Epithelial cell of esophagus (primary cell): ENCODE measurements at regions not wholly inside any gene's neighbourhood (a gene's known extent, or its start where the extent isn't known, plus 50 kb on each side); places are given as distances from the start of the nearest gene placed in this dataset.
A peak's percentile ranks its signal among the peaks of the same experiment; 100 is the strongest.

Experiments
- DNase-seq: peaks from one replicate; pipeline ENCODE4 v3.0.0; 2010; ENCODE audit warnings: low read depth
- H3K4me3 ChIP-seq: 2 replicates; pipeline ENCODE4 v1.5.1; 2011; ENCODE audit warnings: mild to moderate bottlenecking, low read length, control low read depth
- CTCF ChIP-seq: IDR thresholded peaks from 2 replicates; pipeline ENCODE4 v1.5.1; 2011; ENCODE audit warnings: low read depth, mild to moderate bottlenecking, low read length, control low read depth, inconsistent platforms; ENCODE audit not compliant: insufficient read depth; ENCODE audit errors: missing control alignments

DNA sequence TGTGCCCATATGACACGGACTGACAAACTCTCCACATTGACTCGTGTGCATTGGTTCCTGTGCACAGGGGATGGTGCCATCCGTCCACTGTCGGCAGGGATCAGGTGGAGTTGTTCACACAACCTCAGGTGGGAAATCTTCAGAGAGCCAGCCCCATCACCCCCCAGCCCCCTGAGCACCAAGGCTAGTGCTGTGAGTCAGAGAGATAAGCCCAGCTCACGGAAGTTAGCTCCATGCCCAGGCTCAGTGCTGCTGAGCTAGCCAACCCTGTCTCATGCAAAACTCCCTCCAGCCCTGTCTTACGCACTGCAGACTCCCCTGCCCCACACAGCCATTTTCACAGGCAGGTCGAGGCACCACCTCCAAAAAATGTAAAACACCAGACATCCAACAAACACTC, 139.0 kb upstream of the NGF start:
- DNase-seq = no peak
- no peak for TF ChIP-seq CTCF
- H3K4me3 ChIP-seq = no peak overlapping the region

- no peak overlapping the region for H3K4me3 ChIP-seq
- no peak for TF ChIP-seq CTCF
- no peak for DNase-seq
Observed at GRCh38 chr1:115476616-115477015, 138.6 kb upstream of the NGF start.

DNA sequence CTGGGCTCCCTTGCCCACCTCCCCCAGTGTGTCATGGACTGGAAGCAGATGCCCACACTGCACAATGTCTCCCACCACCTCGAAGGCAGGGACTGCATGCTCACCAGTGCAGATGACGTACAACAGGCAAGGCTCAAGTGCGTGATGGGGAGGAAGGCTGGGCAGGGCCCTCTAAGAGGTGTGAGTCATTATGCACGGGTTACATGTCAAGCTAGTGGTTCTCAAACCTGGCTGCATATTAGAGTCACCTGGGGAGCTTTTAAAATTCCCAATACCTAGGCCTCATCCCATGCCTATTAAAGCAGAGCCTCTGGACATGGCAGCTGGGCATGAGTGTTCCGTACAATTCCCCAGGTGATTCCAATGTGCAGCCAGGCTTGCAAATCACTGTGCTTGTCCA, 137.9 kb upstream of the NGF start:
- TF ChIP-seq CTCF = no peak
- no peak overlapping the region for H3K4me3 ChIP-seq
- DNase-seq = peak; percentile 52

DNA sequence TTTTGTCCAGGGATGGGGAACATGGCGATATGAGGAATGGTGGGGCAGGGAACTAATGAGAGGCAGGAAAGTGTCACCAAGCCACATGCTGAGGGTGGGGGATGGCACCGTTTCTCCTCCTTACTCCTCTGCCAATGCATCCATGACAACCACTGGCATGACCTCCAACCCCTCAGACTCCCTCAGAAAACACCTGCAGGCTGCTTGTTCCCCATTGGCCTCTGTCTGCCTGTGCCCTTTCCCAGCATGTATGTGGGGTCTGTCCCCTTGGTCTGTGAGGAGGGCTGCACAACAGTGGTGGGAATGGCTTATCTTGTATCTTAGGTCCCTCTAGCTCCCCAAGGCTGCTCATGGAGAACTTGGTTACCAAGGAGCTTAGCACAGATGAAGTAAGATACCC, 137.2 kb upstream of the NGF start:
- no peak for DNase-seq
- no peak for TF ChIP-seq CTCF
- H3K4me3 ChIP-seq = no peak overlapping the region

DNA sequence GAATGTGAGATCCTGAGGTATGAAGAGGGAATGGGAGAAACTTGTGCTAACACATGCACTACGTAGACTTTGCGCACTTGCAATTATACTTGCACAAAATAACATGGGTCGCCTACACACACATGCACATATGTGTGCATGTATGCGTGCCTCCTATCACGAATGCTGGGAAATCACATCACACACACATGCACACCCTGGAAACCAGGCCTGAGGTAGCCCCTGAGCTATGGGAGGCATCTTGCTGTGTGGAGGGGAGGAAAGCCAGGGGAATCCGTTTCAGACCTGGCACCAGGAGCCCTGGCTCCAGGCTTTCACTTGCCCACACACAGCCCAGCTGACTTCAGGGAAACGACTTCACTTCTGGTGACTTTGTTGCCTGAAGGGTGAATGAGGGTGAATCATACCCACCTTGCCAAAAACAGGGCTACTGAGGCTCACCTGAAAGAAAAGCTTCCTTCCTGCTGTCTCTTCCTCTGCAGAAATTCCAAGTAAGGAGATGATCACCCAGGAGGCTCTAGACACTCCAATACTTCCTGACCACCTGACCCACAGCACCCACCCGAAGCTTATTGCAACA, 136.0 kb upstream of the NGF start:
- no peak overlapping the region for H3K4me3 ChIP-seq
- peak; percentile 91 for DNase-seq
- no peak for TF ChIP-seq CTCF

DNA sequence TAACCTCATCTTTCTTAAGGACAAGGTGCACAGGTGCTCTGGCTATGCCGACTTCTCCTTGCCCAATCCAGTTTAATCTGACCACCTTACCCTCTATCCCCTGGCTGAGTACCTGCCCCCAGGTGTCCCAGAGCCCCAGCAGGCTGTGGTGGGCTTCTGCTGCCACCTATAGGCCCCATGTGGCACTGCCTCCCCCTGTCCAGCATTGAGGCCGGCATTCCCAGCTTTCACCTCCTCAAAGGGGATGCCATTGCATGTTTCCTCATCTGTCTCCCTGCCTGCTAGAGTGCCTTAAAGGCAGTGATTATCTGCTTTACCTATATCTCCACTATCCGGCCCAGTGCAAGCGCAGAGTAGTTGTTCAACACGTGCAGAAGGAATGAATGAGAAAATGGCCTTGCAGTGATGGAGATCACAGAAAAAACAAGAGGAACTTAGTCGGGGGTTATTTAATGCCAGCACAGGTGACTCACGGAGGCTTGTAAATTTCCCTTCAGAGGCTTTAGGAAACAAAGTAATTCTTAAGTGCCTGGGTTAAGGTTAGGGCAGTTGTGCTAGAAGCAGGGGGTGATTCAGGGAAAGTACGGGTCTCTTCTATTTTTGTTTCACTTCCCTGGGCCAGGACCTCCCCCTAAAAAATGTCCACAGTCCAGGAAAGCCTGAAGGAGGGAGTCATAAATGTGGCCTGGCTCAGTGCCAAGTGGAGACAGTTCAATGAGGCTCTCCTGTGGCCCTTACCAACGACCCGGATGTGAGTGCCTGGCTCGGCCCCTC, 131.8 kb upstream of the NGF start:
- H3K4me3 ChIP-seq = no peak overlapping the region
- DNase-seq = peak; percentile 74
- peak; percentile 97 for TF ChIP-seq CTCF

GRCh38 chr1:115467790-115468189, 129.7 kb upstream of the NGF start:
- no peak for DNase-seq
- no peak for TF ChIP-seq CTCF
- H3K4me3 ChIP-seq = no peak overlapping the region
